ENCODE measurements at regions not wholly inside any gene's neighbourhood (a gene's known extent, or its start where the extent isn't known, plus 50 kb on each side); places are given as distances from the start of the nearest gene placed in this dataset.
"Not testable (repeated sequence)": the region's sequence is repeated elsewhere in the genome, so short reads cannot be mapped to it uniquely, and the experiment has no call there.

DNA sequence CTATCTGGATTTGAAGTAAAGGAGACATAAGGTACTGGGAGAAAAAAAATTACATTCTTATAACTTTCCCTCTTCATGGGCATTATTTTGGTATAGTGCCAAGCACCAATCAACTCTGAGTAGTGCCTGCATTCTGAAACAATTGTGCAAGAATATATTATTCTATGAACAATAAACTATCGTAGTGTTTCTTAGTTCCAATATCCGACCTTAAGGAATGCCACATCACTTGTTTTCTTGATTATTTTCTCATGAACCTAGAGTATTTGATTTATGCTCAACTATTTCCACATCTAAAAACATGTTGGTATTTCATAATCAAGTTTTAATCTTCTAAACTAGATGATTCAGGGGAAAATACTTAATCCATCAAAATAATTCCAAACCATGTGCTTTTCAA, 294.4 kb upstream of the TBX18 start:
- TF ChIP-seq, protein P1, sequence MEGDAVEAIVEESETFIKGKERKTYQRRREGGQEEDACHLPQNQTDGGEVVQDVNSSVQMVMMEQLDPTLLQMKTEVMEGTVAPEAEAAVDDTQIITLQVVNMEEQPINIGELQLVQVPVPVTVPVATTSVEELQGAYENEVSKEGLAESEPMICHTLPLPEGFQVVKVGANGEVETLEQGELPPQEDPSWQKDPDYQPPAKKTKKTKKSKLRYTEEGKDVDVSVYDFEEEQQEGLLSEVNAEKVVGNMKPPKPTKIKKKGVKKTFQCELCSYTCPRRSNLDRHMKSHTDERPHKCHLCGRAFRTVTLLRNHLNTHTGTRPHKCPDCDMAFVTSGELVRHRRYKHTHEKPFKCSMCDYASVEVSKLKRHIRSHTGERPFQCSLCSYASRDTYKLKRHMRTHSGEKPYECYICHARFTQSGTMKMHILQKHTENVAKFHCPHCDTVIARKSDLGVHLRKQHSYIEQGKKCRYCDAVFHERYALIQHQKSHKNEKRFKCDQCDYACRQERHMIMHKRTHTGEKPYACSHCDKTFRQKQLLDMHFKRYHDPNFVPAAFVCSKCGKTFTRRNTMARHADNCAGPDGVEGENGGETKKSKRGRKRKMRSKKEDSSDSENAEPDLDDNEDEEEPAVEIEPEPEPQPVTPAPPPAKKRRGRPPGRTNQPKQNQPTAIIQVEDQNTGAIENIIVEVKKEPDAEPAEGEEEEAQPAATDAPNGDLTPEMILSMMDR (IDR thresholded peaks at IDR 0.05): no peak
- Histone ChIP-seq H3K4me1 (no peaks in the 10 kb centered on the region), H3K27me3 (no peaks in the 10 kb centered on the region), H3K36me3 (no peaks in the 10 kb centered on the region), H3K4me3 (no peak overlapping the region), H3K27ac (no peak overlapping the region), H3K9me3 (no peaks in the 10 kb centered on the region)
- DNase-seq: no peak
- intact Hi-C loops (cut with DNase I; ENCODE audit: low total_unique reads): no loop called here

DNA sequence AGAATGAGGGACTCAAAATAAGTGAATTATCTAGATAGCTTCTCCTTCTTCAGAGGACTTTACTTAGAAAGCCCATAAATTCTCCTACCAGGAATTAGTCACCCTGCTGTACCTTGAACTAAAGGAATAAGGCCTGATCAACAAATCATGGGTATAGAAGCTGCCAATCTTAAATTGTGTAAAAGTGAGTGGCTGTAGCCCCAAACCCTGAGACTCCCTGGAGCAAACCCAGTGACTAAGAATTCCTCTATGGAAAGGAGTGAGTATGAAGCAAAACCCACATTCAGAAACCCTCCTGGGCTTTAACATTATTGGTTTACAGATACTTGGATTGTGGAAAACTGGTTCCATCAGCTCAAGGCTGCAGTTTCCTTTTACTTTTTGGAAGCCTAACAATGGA, 285.8 kb upstream of the TBX18 start:
- no peaks in the 10 kb centered on the region for H3K36me3 ChIP-seq
- DNase-seq: no peak
- H3K4me1 ChIP-seq: no peaks in the 10 kb centered on the region
- H3K9me3 ChIP-seq: no peaks in the 10 kb centered on the region
- no peaks in the 10 kb centered on the region for H3K27me3 ChIP-seq
- TF ChIP-seq, protein P1 (IDR thresholded peaks at IDR 0.05): no peak
- no peak overlapping the region for H3K27ac ChIP-seq
- no peak overlapping the region for H3K4me3 ChIP-seq
- intact Hi-C loops (cut with DNase I; ENCODE audit: low total_unique reads): no loop called here

DNA sequence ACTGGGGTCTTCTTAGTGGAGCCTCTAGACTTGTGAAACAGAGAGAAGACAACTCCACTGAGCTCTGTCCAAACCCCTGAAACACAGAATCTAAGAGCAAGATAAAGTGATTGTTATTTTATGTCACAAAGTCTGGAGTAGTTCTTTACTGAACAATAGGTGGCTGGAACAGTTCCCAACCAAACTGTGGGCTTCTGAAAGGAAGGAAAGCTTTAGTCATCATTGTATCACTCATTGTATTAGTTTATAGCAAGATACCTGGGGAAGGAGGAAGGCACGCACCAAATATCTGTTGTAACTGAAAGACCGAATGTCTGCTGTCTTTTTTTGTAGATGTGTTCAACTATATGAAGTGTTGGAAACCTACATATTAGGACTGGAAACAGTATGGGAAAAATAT, 284.9 kb upstream of the TBX18 start:
- Histone ChIP-seq H3K4me3 (no peak overlapping the region), H3K27me3 (no peaks in the 10 kb centered on the region), H3K4me1 (no peaks in the 10 kb centered on the region), H3K27ac (no peak overlapping the region), H3K36me3 (no peaks in the 10 kb centered on the region), H3K9me3 (no peaks in the 10 kb centered on the region)
- intact Hi-C loops (cut with DNase I; ENCODE audit: low total_unique reads): no loop called here
- DNase-seq: no peak
- TF ChIP-seq, protein P1 (IDR thresholded peaks at IDR 0.05): no peak

GRCh38 chr6:85047818-85048217, 283.4 kb upstream of the TBX18 start:
- TF ChIP-seq, protein P1 (IDR thresholded peaks at IDR 0.05): no peak
- H3K9me3 ChIP-seq: no peaks in the 10 kb centered on the region
- no peaks in the 10 kb centered on the region for H3K36me3 ChIP-seq
- H3K27me3 ChIP-seq: no peaks in the 10 kb centered on the region
- DNase-seq: no peak
- intact Hi-C loops (cut with DNase I; ENCODE audit: low total_unique reads): no loop called here
- no peak overlapping the region for H3K27ac ChIP-seq
- no peaks in the 10 kb centered on the region for H3K4me1 ChIP-seq
- no peak overlapping the region for H3K4me3 ChIP-seq

DNA sequence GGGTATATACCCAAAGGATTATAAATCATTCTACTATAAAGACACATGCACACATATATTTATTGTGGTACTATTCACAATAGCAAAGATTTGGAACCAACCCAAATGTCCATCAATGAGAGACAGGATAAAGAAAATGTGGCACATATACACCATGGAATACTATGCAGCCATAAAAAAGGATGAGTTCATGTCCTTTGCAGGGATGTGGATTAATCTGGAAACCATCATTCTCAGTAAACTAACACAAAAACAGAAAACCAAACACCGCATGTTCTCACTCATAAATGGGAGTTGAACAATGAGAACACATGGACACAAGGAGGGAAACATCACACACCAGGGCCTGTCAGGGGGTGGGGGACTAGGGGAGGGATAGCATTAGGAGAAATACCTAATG, 281.4 kb upstream of the TBX18 start:
- intact Hi-C loops (cut with DNase I; ENCODE audit: low total_unique reads); H3K4me3 ChIP-seq; H3K4me1 ChIP-seq; H3K27me3 ChIP-seq; H3K9me3 ChIP-seq; H3K27ac ChIP-seq; H3K36me3 ChIP-seq; DNase-seq: not testable (repeated sequence)

GRCh38 chr6:85044361-85044760, 280.0 kb upstream of the TBX18 start:
- H3K27me3 ChIP-seq: no peaks in the 10 kb centered on the region
- H3K9me3 ChIP-seq: no peaks in the 10 kb centered on the region
- intact Hi-C loops (cut with DNase I; ENCODE audit: low total_unique reads): no loop called here
- DNase-seq: no peak
- TF ChIP-seq, protein P1 (IDR thresholded peaks at IDR 0.05): no peak
- no peak overlapping the region for H3K27ac ChIP-seq
- no peaks in the 10 kb centered on the region for H3K4me1 ChIP-seq
- H3K4me3 ChIP-seq: no peak overlapping the region
- no peaks in the 10 kb centered on the region for H3K36me3 ChIP-seq

Measured in tibial artery (tissue), 4 donors.